Right hindlimb (tissue), 1 donor: ENCODE measurements at regions not wholly inside any gene's neighbourhood (a gene's known extent, or its start where the extent isn't known, plus 50 kb on each side); places are given as distances from the start of the nearest gene placed in this dataset.

Source experiments
- DNase-seq: peaks from one replicate; pipeline ENCODE4 v3.0.0-alpha.2; 2018

- DNase-seq, result no peak
These were observed 223.5 kb upstream of the MARCKS start for GRCh38 chr6:113633638-113634037.

GRCh38 chr6:113634352-113635163 is 222.6 kb upstream of the MARCKS start:
- no peak for DNase-seq

- no peak for DNase-seq
These were observed 221.7 kb upstream of the MARCKS start for GRCh38 chr6:113635222-113635986.

- no peak for DNase-seq
These were observed 220.8 kb upstream of the MARCKS start for GRCh38 chr6:113636357-113636824.

- DNase-seq, result no peak
These were observed 217.1 kb upstream of the MARCKS start for GRCh38 chr6:113640051-113640450.

- no peak for DNase-seq
These were observed 215.0 kb upstream of the MARCKS start for GRCh38 chr6:113642001-113642713.

- DNase-seq, result no peak
These were observed 214.3 kb upstream of the MARCKS start for GRCh38 chr6:113642714-113643406.

- no peak for DNase-seq
These were observed 213.8 kb upstream of the MARCKS start for GRCh38 chr6:113643407-113643770.

GRCh38 chr6:113644861-113645575 is 212.1 kb upstream of the MARCKS start:
- no peak for DNase-seq

- DNase-seq, result peak; percentile 38
These were observed 211.6 kb upstream of the MARCKS start for GRCh38 chr6:113645576-113645970.

GRCh38 chr6:113645986-113646385 is 211.2 kb upstream of the MARCKS start:
- DNase-seq, result no peak

GRCh38 chr6:113646701-113647100 is 210.4 kb upstream of the MARCKS start:
- DNase-seq, result no peak

GRCh38 chr6:113647143-113647889 is 209.8 kb upstream of the MARCKS start:
- no peak for DNase-seq

GRCh38 chr6:113648698-113649097 is 208.4 kb upstream of the MARCKS start:
- no peak for DNase-seq

GRCh38 chr6:113649276-113649675 is 207.9 kb upstream of the MARCKS start:
- DNase-seq, result no peak

GRCh38 chr6:113649880-113650609 is 207.1 kb upstream of the MARCKS start:
- DNase-seq, result no peak

- DNase-seq, result no peak
These were observed 206.6 kb upstream of the MARCKS start for GRCh38 chr6:113650610-113650979.

- DNase-seq, result peak; percentile 69
These were observed 206.0 kb upstream of the MARCKS start for GRCh38 chr6:113651120-113651519.

GRCh38 chr6:113651920-113652319 is 205.2 kb upstream of the MARCKS start:
- DNase-seq, result no peak

- no peak for DNase-seq
These were observed 203.9 kb upstream of the MARCKS start for GRCh38 chr6:113653275-113653674.

- DNase-seq, result peak; percentile 79
These were observed 202.7 kb upstream of the MARCKS start for GRCh38 chr6:113654396-113654795.
